ENCODE measurements at regions not wholly inside any gene's neighbourhood (a gene's known extent, or its start where the extent isn't known, plus 50 kb on each side); places are given as distances from the start of the nearest gene placed in this dataset.

GRCh38 chr15:69737916-69738315 is 285.3 kb downstream of the RPLP1 start:
- no peak for TF ChIP-seq POLR2A (IDR thresholded peaks at IDR 0.05)
- TF ChIP-seq CTCF (IDR thresholded peaks at IDR 0.05): no peak

Data from thyroid gland (tissue), 4 donors.